Pancreas (tissue), 10 donors: ENCODE measurements at regions not wholly inside any gene's neighbourhood (a gene's known extent, or its start where the extent isn't known, plus 50 kb on each side); places are given as distances from the start of the nearest gene placed in this dataset.

ENCODE experiments used
- ATAC-seq, 4 donors: fragments of 200-7000 bp; cut with Tn5 transposase; one replicate each; pipeline versions ENCODE4 v1.8.0 to v1.9.1; 2020; ENCODE audit warnings: mild to moderate bottlenecking in 4 of 4, moderate library complexity in 4 of 4
- DNase-seq, 6 donors: peaks; one replicate each; pipeline ENCODE4 v3.0.0-alpha.2; 2020
- FAIRE-seq: peaks from 2 replicates; lab custom pipeline; 2012; peaks lifted over from hg19 to GRCh38; lab: Jason Lieb, UNC
- H3K27ac ChIP-seq, 4 donors: fragments of 200-600 bp; sonication (generic); 1 replicate in 3 of 4; 2 replicates in 1 of 4; pipeline versions ENCODE4 v1.5.0 to v1.8.0; 2020
- H3K27me3 ChIP-seq, 4 donors: fragments of 200-600 bp; one replicate each; pipeline ENCODE4 v1.8.0; 2021
- H3K36me3 ChIP-seq, 3 donors: fragments of 200-600 bp; sonication (generic) in 1 of 3; one replicate each; pipeline versions ENCODE4 v1.5.0 to v1.8.0; 2020 to 2021
- H3K4me1 ChIP-seq, 3 donors: fragments of 200-600 bp; one replicate each; pipeline ENCODE4 v1.8.0; 2021
- H3K4me3 ChIP-seq, 4 donors: fragments of 200-600 bp; sonication (generic) in 2 of 4; one replicate each; pipeline versions ENCODE4 v1.5.0 to v1.8.0; 2020 to 2021
- H3K9me3 ChIP-seq, 4 donors: fragments of 200-600 bp; one replicate each; pipeline ENCODE4 v1.8.0; 2021
- CTCF ChIP-seq, 4 donors: fragments of 200-600 bp; sonication (generic) in 3 of 4; IDR thresholded peaks; one replicate each; pipeline versions ENCODE4 v1.5.0 to v1.8.0; 2021; ENCODE audit warnings: antibody characterized with exemption in 4 of 4
- WGBS, 2 donors: extraction: QIAGEN DNeasy Blood & Tissue Kit; methylation state at CpG; one replicate each; pipeline ENCODE4 v1.1.7; 2013; 5-methylcytosine and 5-hydroxymethylcytosine counted together
- intact Hi-C, 3 donors: fragments of 100-400 bp; cut with DNase I; formaldehyde crosslinking; loops; one replicate each; pipeline versions ENCODE4 v1.11.1 to v1.14.2; 2022
- donor health status: healthy with polysubstance abuse.
- donor health status: DM: no; HTN: no; CAD: no; lungs with moderate emphysema.
- donor health status: DM: no; HTN: no; CAD: no.
- donor health status: control.
- donor health status: control.
- donor health status: Bipolar disorder and iron deficiency.
- donor health status: DM: yes; HTN: yes; CAD: no.
- donor health status: DM: no; HTN: no; CAD: no.
- donor health status: DM: no; HTN: no; CAD: no.
- donor health status: DM: yes; HTN: yes; CAD: no.

DNA sequence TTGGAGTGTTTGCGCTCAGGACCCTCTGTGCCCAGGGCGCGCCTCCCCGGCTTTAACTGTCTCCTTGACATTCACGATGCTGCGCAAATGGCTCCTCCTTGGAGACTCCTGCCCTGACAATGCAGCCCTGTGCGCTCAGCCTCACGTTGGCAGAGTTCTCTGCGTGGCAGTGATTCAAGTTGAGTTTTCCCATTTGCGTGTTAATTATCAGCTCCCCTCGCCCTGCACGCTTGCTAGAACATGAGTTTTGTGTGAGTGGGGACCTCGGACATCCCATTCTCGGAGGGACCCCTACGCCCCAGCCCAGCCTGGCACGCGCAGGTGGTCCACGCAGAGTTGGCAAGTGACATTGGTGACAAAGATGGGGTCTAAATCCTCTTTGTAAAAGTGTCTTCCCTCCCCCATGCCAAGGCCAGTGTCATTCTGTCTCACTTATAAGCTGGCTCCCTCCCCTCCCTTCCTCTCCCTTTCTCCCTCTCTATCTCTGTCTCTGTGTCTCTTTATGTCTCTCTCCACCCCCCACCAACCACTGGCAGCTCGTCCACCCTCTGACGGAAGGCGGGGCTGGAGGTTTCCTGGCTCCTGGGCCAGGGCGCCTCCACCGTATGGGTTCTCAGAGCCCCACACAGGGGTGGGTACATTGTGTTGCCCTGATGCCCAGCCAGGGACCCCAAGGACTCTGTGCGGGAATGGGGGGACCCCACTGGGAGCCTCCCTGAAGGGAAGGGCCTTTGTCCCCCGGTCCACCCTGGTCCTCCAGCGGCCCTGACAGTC is 169.3 kb downstream of the OLFM1 start:
- no peak for TF ChIP-seq CTCF (IDR thresholded peaks at IDR 0.05)
- Histone ChIP-seq H3K4me3 (no peak overlapping the region), H3K9me3 (no peaks in the 10 kb centered on the region), H3K36me3 (no peaks in the 10 kb centered on the region), H3K27me3 (no peaks in the 10 kb centered on the region), H3K4me1 (no peaks in the 10 kb centered on the region), H3K27ac (no peak overlapping the region)
- DNase-seq, result peak in 1 of 6 donors; percentile 38
- intact Hi-C loops, result no loop called here
- WGBS, 2 donors, result 82 to 84% methylated on average over 26 of the region's 26 CpGs
- FAIRE-seq, result no peak
- no peak for ATAC-seq

DNA sequence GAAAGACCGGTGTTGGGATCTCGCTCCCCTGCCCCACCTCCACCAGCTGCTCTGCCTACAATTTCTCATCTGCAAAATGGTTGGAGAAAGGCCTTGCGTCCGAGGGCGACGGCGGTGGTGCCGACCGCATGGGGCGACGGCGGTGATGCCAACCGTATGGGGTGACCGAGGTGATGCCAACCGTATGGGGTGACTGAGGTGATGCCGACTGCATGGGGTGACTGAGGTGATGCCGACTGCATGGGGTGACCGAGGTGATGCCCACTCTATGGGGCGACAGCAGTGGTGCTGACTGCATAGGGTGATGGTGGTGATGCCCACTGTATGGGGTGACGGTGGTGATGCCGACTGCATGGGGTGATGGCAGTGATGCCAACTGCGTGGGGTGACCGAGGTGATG is 171.0 kb downstream of the OLFM1 start:
- FAIRE-seq (no peak), DNase-seq (peak in 2 of 6 donors; percentile 10 to 26), ATAC-seq (no peak)
- H3K4me3 ChIP-seq, result no peak overlapping the region
- intact Hi-C loops, result no loop called here
- 90 to 94% methylated on average over 23 of the region's 23 CpGs for WGBS, 2 donors
- H3K27ac ChIP-seq, result no peak overlapping the region
- no peaks in the 10 kb centered on the region for H3K36me3 ChIP-seq
- H3K4me1 ChIP-seq, result no peaks in the 10 kb centered on the region
- no peak for TF ChIP-seq CTCF (IDR thresholded peaks at IDR 0.05)
- H3K27me3 ChIP-seq, result no peaks in the 10 kb centered on the region
- H3K9me3 ChIP-seq, result no peaks in the 10 kb centered on the region

DNA sequence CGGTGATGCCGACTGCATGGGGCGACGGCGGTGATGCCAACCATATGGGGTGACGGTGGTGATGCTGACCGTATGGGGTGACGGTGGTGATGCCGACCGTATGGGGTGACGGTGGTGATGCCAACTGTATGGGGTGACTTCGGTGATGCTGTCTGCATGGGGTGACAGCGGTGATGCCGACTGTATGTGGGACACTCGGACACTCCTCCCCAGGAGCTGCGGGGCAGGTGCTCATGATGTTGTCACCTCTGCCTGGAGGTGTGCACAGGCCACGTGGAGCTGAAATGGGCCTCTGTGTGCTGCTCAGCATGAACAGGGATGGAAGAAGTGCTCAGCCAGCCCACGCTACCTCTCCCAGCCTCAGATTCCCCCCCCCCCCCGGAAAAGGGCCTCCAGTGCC is 171.8 kb downstream of the OLFM1 start:
- no peaks in the 10 kb centered on the region for H3K4me1 ChIP-seq
- no peaks in the 10 kb centered on the region for H3K36me3 ChIP-seq
- H3K27ac ChIP-seq, result no peak overlapping the region
- no peaks in the 10 kb centered on the region for H3K9me3 ChIP-seq
- ATAC-seq (no peak), DNase-seq (peak in 2 of 6 donors; percentile 5 to 30), FAIRE-seq (no peak)
- no peak for TF ChIP-seq CTCF (IDR thresholded peaks at IDR 0.05)
- H3K27me3 ChIP-seq, result no peaks in the 10 kb centered on the region
- no peak overlapping the region for H3K4me3 ChIP-seq
- 86 to 89% methylated on average over 17 to 19 of the region's 19 CpGs for WGBS, 2 donors
- intact Hi-C loops, result no loop called here

DNA sequence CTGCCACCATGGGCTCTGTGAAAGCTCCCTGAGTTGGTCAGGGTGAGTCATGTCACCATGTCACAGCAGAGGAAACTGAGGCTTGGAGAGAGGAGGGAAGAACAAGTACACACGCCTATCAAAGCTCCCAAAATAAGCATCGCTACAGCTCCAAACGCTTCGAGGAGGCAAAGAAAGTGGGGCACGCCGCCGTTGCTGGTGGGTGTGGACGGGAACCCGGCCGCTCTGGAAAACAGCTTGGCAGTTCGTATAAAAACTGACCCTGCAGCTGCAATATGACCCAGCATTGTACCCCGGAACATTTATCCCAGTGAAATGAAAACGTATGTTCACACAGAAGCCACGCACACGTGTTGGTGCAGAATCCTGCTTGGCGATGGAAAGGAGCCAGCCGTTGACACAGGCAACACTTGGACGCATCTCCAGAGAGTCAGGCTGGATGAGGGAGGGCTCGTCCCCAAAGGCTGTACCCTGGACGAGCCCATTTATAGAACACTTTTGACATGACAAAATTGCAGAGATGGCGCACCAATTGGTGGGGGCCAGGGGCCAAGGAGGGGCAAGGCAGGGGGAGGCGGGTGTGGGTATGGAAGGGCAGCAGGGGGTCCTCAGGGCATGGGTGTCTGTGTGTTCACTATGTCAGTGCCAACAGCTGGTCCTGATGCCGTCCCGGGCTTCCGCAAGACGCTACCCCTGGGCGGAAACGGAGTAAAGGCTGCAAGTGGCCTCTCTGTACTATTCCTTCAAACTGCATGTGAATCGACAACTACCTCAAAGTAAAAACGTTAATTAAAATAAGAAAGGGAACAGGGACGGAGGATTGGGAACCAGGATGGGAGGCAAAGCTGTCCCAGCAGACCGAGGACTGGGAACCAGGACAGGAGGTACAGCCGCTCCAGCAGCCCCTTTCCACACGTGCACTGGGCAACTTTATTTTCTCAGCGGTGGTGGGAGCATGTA is 173.0 kb downstream of the OLFM1 start:
- DNase-seq (peak in 1 of 6 donors; percentile 14), FAIRE-seq (no peak), ATAC-seq (no peak)
- intact Hi-C loops, result no loop called here
- H3K27ac ChIP-seq, result no peak overlapping the region
- no peaks in the 10 kb centered on the region for H3K9me3 ChIP-seq
- no peaks in the 10 kb centered on the region for H3K4me1 ChIP-seq
- H3K4me3 ChIP-seq, result no peak overlapping the region
- TF ChIP-seq CTCF (IDR thresholded peaks at IDR 0.05), result no peak
- 72 to 76% methylated on average over 35 of the region's 35 CpGs for WGBS, 2 donors
- H3K27me3 ChIP-seq, result no peaks in the 10 kb centered on the region
- no peaks in the 10 kb centered on the region for H3K36me3 ChIP-seq
